RCC 7860 (cell line): ENCODE measurements at regions not wholly inside any gene's neighbourhood (a gene's known extent, or its start where the extent isn't known, plus 50 kb on each side); places are given as distances from the start of the nearest gene placed in this dataset.
A peak's percentile ranks its signal among the peaks of the same experiment; 100 is the strongest.

Experiments used
- DNase-seq: peaks from one replicate; pipeline ENCODE4 v3.0.0-alpha.2; 2015; ENCODE audit warnings: low spot score
- FAIRE-seq: peaks from 2 replicates; lab custom pipeline; 2012; peaks lifted over from hg19 to GRCh38; lab: Jason Lieb, UNC

GRCh38 chr15:66832664-66833063 is 130.6 kb downstream of the SMAD6 start:
- DNase-seq (no peak), FAIRE-seq (no peak)

DNA sequence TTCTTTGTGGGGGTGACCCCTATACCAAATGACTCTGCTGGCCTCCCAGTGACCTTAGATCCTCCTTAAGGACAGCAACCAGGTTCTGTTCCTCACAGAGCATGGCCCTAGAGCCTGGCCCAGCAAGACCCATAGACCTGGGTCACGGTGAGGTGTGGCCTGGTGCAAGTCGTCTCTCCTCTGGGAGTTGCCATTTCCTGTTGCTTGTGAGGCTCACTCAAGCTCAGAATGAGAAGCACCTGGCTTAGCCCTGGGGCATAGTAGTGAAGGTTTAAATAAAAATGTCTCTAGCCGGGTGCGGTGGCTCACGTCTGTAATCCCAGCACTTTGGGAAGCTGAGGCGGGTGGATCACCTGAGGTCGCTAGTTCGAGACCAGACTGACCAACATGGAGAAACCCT is 131.3 kb downstream of the SMAD6 start:
- FAIRE-seq: no peak
- no peak for DNase-seq

GRCh38 chr15:66833803-66834202 is 131.8 kb downstream of the SMAD6 start:
- no peak for FAIRE-seq
- DNase-seq: no peak

GRCh38 chr15:66834881-66835878 is 133.1 kb downstream of the SMAD6 start:
- DNase-seq (no peak), FAIRE-seq (no peak)

DNA sequence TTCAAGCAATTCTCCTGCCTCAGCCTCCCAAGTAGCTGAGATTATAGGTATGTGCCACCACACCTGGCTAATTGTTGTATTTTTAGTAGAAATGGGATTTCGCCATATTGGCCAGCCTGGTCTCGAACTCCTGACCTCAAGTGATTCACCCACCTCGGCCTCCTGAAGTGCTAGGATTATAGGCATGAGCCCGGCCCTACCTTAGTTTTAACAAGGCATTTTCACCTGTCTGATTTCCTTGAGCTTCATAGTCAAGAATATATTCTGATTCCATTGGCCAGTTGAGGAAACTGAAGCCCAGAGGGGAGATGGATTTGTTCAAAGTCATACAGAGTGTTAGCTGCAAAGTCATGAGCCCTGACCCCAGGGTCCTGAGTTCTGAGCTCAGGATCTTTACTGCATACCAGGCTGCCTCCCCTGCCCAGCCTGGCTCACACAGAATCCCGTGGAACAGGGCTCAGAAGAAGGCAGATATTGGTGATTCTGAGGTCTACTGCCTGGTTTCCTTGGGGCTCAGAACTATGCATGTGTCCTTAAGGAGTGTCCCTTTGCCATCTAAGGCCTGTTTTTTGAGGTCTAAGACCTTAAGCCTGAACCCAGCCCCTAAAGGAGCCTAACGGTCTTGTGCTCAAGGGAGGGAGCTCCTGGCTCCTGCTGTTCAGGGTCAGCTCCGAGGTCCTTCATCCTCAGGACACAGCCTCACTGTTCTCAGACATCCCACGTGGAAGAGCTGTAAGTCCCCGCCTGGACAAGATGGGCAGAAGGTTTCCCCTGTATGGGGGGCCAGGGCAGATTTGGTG is 134.4 kb downstream of the SMAD6 start:
- FAIRE-seq: no peak
- no peak for DNase-seq

GRCh38 chr15:66838202-66838601 is 136.2 kb downstream of the SMAD6 start:
- no peak for FAIRE-seq
- DNase-seq: no peak

DNA sequence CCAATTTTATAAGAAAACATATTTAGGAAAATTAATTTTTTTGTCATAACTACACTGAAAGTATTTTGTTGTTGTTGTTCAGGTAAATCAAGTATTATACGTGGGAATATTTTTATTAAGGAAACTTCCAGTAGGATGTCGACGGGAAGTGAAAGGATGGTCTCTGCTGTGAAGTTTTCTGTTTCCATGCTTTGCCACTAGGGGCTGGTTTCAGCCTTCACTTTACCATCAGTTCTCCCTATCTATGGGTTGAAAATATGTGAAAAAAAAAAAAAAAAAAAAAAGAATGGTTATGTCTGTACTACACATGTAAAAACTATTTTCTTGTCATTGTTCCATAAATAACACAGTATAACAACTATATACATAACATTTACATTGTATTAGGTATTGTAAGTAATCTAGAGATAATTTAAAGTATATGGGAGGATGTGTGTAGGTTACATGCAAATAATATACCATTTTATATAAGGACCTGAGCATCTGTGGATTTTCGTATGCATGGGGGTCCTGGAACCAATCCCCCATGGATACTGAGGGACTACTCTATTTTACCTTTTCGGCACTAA is 136.7 kb downstream of the SMAD6 start:
- peak; percentile 11 for DNase-seq
- FAIRE-seq: peak; percentile 38

- no peak for FAIRE-seq
- DNase-seq: no peak
These were observed 137.6 kb downstream of the SMAD6 start for GRCh38 chr15:66839506-66840112.

DNA sequence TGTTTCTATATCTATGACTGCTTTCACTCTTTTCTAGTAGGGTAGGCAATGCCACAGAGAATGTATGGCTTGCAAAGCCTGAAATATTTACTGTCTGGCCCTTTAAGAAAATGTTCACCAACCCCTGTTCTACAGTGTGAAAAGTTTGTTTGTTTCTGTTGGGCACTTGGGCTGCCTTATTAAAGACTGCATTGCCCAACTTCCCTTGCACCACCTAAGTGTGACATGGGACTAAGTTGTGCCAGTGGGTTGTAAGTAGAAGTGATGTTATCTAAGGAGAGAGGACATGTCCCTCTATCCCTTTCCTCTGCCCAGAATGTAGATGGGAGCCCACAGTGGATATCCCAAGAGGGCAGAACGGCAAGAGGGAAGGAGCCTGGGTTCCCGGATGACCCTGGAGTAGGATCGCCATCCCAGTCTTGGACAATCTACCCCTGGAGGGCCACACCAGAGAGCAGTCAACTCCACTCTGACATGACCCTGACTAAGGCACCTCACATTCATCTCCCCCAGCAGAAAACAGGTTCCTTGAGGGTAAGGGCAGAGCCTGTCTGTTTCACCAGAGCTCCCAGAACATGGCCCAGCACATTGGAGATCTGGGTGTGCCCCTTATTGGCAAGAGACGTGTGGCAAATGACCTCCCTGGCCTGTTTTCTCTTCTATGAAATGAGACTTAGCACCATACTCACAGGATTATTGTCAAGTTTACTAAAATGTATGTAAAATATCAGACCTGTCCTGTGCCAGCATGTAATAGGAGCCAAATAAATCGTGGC is 138.8 kb downstream of the SMAD6 start:
- DNase-seq (no peak), FAIRE-seq (no peak)

DNA sequence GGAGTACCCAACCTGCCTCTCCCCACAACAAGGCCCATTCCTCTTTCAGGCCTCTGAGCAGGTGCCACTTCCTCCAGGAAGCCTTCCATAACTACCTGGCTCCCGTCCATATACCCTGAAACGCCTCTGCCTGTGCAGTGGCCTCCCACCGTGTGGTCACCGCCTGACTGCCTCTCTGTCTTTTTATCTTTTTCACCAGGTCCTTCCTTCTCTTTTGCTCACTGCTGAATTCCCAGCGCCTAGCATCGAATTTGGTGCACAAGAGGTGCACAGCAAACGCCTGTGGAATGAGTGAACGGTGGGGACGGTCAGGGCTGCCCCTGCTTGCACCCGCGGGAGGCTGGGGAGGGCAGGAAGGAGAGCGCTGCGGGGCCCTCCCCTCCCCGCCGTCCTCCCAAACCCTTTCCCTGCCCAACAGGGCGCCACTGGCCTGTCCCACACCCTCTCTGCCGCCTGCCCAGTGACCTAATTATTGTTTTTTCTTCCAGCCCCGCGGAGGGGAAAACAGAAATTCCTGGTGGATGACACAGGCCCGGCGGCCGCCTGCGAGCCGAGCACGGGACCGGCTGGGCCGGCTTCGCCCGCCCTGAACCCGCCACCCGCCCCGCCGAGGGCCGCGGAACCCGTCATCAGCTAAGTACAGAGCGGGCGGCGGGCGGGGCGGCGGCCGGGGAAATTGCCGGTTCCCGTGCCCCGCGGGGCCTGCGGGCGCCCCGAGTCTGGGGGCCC is 140.1 kb downstream of the SMAD6 start:
- FAIRE-seq (no peak), DNase-seq (peak; percentile 87)

DNA sequence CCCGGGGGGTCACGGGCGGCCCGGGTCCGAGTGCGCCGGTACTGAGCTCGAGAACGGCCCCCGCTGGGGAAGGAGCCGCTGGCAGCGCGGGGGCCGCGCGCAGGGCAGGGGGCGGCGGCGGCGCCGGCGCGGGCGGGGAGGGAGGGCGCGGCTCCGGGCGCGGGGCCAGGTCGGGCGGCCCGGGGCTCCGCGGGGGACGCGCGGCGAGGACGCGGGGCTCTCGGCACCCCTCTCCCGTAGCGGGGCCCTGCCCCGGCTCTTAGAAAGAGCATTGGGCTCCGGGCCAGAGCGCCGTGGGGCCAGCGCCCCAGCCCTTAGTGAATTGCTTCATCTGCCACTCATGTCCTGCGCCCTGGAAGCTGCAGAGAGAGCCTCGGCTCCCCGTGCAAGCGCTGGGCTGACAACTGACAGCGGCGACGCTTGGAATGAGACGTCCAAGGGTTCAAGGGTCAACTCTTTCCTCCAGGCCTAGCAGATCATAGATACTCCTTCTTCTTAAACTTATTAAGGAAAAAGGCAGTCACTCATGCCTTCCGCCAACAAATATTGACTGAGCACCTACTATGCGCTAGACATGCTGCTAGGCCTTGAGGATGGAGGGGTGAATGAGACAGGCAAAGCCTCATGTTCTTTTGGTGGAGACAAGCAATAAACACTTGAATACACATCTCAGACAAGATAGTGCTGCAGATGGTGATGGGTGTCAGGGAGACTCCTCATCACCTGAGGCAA is 140.8 kb downstream of the SMAD6 start:
- no peak for FAIRE-seq
- peak; percentile 59 for DNase-seq

GRCh38 chr15:66843581-66843980 is 141.5 kb downstream of the SMAD6 start:
- no peak for FAIRE-seq
- no peak for DNase-seq

DNA sequence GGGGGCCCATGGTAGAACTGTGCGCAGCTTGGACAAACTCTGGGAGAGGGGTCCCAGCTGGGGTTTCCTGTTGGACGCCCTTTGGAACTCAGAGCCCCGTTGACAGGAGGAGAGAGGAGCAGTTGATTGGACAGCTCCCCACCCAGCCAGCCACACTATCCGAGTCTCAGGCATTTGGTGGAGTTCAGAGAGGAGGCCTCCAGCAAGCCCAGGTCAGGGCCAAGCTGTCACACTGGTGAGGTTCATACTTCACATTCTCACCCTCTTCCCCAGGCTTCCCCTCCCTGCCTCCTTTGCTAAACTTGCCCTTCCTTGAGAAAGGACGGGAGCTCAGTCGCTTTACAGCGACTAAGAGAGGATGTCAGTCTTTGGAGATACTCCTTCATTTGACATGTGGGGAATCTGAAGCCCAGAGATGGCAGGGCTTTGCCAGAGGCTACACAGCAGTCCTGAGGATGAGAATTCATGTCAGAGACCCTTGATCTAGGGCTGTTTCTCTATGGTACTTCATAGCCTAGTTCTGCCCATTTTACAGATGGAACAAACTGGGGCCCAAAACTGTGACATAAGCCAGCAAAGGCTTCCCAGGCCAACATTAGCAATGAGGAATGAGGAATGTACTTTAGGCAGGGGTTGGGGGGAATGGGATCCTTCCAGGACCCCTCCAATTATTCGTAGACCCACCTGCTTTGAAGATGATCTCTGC is 142.2 kb downstream of the SMAD6 start:
- DNase-seq (no peak), FAIRE-seq (no peak)

DNA sequence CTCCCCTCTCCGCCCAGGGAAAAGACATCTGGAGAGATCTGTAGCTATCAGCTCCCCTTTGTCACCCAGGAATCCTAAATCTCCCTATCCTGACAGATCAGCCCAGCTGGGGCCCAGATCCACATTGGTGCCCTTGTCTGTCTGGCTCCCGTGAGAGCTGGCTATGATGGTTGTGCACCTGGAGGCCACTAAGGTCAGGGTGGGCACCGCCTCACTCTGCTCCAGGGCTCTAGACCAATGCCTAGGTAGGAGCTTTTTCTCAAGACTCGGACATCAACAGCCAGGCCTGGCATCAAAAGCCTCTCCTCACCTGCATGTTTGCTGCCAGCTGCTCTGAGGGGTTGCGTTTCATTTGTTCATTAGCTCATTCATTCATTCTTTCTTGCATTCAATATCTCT is 142.7 kb downstream of the SMAD6 start:
- DNase-seq (no peak), FAIRE-seq (no peak)

DNA sequence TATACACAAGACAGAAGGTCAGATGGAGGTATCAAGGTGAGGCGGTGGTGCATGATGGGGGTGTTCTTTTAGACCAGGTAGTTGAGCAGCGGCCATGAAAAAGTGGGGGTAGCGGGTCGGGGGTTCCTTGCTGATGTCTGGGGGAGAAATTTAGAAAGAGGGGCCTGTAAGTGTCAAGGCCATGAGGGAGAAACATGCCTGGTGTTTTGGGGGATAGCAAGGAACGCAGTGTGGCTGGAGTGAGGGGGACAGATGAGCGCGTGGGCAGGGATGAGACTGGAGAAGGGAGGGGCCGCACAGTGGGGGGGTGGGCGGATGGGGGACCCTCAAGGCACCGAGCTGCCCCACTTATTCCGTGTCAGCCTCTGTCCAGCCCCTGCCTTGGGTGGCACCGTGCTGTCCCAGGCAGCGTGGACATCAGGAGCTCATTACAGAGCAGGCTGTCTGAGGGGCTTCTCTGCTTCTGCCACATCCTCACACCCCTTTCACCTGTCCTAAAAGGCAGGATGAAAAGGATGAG is 143.3 kb downstream of the SMAD6 start:
- FAIRE-seq (no peak), DNase-seq (no peak)

DNA sequence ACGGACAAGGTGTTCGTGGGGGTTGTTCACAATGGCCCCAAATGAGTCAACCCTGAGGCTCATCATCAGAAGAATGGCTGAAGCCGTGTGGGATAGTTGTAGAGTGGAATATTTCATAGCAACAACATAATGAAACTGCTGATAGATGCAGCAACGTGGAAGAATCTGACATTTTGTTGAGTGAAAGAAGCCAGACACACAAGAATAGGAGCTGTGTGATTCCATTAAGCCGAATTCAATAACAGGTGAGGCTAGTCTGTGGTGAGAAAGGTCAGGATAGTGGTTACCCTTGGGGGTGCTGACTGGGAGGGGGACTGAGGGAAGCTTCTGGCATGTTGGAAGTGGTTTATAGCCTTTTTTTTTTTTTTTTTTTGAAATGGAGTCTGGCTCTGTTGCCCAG is 144.0 kb downstream of the SMAD6 start:
- DNase-seq: no peak
- FAIRE-seq: no peak

- DNase-seq (no peak), FAIRE-seq (no peak)
These were observed 144.8 kb downstream of the SMAD6 start for GRCh38 chr15:66846811-66847210.

DNA sequence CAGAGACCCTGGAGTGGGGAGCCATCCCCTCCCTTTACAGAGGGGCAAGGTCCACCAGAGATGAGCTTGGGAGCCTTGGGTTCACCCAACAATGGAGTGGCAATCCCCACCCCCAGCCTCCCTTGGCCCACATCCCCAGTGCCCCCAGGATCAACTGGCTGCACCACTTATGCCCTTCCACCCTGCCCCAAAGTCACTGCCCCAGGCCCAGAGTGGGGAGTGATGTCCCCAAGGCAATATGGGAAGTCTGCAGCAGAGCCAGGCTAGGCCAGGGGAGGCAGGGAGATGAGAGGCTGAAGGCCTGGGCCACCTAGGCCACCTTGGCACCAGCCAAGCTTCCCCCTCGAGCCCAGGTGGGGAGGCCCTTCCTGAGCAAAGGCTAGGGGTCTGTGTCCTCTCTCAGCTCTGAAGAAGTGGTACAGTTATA is 145.5 kb downstream of the SMAD6 start:
- FAIRE-seq: no peak
- no peak for DNase-seq
